WTC11 (cell line): ENCODE measurements at regions not wholly inside any gene's neighbourhood (a gene's known extent, or its start where the extent isn't known, plus 50 kb on each side); places are given as distances from the start of the nearest gene placed in this dataset.

ENCODE experiments used
- CTCF ChIP-seq: fragments of 200-600 bp; IDR thresholded peaks from 2 replicates; pipeline ENCODE4 v1.8.0; 2022; ENCODE audit warnings: antibody characterized with exemption
- E2F1 ChIP-seq: sonication (generic); formaldehyde crosslinking; IDR thresholded peaks from 2 replicates; pipeline ENCODE4 v1.8.0; 2022; ENCODE audit warnings: mild to moderate bottlenecking, missing genetic modification reagents
- ELF4 ChIP-seq: sonication (generic); formaldehyde crosslinking; IDR thresholded peaks from 2 replicates; pipeline ENCODE4 v1.8.1; 2022; ENCODE audit warnings: low read depth, mild to moderate bottlenecking, moderate library complexity, missing genetic modification reagents
- FOXJ3 ChIP-seq: sonication (generic); formaldehyde crosslinking; IDR thresholded peaks from 2 replicates; pipeline ENCODE4 v1.9.0; 2021; ENCODE audit warnings: missing genetic modification reagents, mild to moderate bottlenecking, borderline replicate concordance
- IRF2 ChIP-seq: sonication (generic); formaldehyde crosslinking; IDR thresholded peaks from 2 replicates; pipeline ENCODE4 v1.8.0; 2022; ENCODE audit warnings: low read depth, missing genetic modification reagents, borderline replicate concordance
- OVOL2 ChIP-seq: fragments of 250-450 bp; sonication (Bioruptor Pico); IDR thresholded peaks from 2 replicates; pipeline ENCODE4 v1.9.0; 2021; ENCODE audit warnings: mild to moderate bottlenecking, borderline replicate concordance
- PREB ChIP-seq: sonication (generic); formaldehyde crosslinking; IDR thresholded peaks from 2 replicates; pipeline ENCODE4 v1.8.1; 2022; ENCODE audit warnings: mild to moderate bottlenecking, missing genetic modification reagents, moderate library complexity, borderline replicate concordance
- SP1 ChIP-seq: sonication (generic); formaldehyde crosslinking; conservative IDR thresholded peaks from 2 replicates; pipeline ENCODE4 v1.8.1; 2022; ENCODE audit warnings: missing genetic modification reagents
- TEAD1 ChIP-seq: sonication (generic); formaldehyde crosslinking; IDR thresholded peaks from 2 replicates; pipeline ENCODE4 v1.8.0; 2022; ENCODE audit warnings: mild to moderate bottlenecking, missing genetic modification reagents
- ZNF532 ChIP-seq: fragments of 250-450 bp; sonication (Bioruptor Pico); IDR thresholded peaks from 2 replicates; pipeline ENCODE4 v1.9.0; 2021; ENCODE audit warnings: mild to moderate bottlenecking, borderline replicate concordance
- ZNF671 ChIP-seq: fragments of 250-450 bp; sonication (Bioruptor Pico); IDR thresholded peaks from 2 replicates; pipeline ENCODE4 v1.8.0; 2021; ENCODE audit warnings: mild to moderate bottlenecking
- ZSCAN18 ChIP-seq: fragments of 250-450 bp; sonication (Bioruptor Pico); IDR thresholded peaks from 2 replicates; pipeline ENCODE4 v2.1.2; 2022; ENCODE audit warnings: mild to moderate bottlenecking, moderate library complexity
- TF ChIP-seq, protein P1 (sequence below): sonication (generic); formaldehyde crosslinking; IDR thresholded peaks from 2 replicates; pipeline ENCODE4 v1.8.1; 2022; ENCODE audit warnings: low read depth, missing genetic modification reagents, borderline replicate concordance

- TF ChIP-seq TEAD1 (CRISPR knock-in tag) (no peak), E2F1 (CRISPR knock-in tag) (no peak), PREB (no peak), CTCF (no peak), SP1 (CRISPR knock-in tag) (no peak), ZNF671 (CRISPR knock-in tag) (no peak), OVOL2 (CRISPR knock-in tag) (no peak), IRF2 (CRISPR knock-in tag) (no peak), ELF4 (CRISPR knock-in tag) (no peak), ZSCAN18 (CRISPR knock-in tag) (no peak), FOXJ3 (CRISPR knock-in tag) (no peak), ZNF532 (CRISPR knock-in tag) (no peak)
- TF ChIP-seq, protein P1, sequence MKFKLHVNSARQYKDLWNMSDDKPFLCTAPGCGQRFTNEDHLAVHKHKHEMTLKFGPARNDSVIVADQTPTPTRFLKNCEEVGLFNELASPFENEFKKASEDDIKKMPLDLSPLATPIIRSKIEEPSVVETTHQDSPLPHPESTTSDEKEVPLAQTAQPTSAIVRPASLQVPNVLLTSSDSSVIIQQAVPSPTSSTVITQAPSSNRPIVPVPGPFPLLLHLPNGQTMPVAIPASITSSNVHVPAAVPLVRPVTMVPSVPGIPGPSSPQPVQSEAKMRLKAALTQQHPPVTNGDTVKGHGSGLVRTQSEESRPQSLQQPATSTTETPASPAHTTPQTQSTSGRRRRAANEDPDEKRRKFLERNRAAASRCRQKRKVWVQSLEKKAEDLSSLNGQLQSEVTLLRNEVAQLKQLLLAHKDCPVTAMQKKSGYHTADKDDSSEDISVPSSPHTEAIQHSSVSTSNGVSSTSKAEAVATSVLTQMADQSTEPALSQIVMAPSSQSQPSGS = no peak
Measured at GRCh38 chr2:14902953-14903352, 270.4 kb downstream of the LRATD1 start.
